Spinal cord (tissue), 9 donors: ENCODE measurements at regions not wholly inside any gene's neighbourhood (a gene's known extent, or its start where the extent isn't known, plus 50 kb on each side); places are given as distances from the start of the nearest gene placed in this dataset.

Experiments used
- DNase-seq, 6 donors: peaks; one replicate each; pipeline versions ENCODE4 v3.0.0 to v3.0.0-alpha.2; 2013 to 2015; ENCODE audit warnings: low spot score in 6 of 6, low read depth in 4 of 6
- H3K27ac ChIP-seq: one replicate; pipeline ENCODE4 v1.5.1; 2013; ENCODE audit warnings: low read depth, low read length, control low read depth
- H3K27me3 ChIP-seq: one replicate; pipeline ENCODE4 v1.6.1; 2013; ENCODE audit warnings: low read length; ENCODE audit not compliant: control insufficient read depth, insufficient read depth
- H3K36me3 ChIP-seq: one replicate; pipeline ENCODE4 v1.6.1; 2013; ENCODE audit warnings: low read length; ENCODE audit not compliant: control insufficient read depth, insufficient read depth
- H3K4me1 ChIP-seq: one replicate; pipeline ENCODE4 v1.6.1; 2013; ENCODE audit warnings: low read length; ENCODE audit not compliant: control insufficient read depth, insufficient read depth
- H3K4me3 ChIP-seq: one replicate; pipeline ENCODE4 v1.5.1; 2013; ENCODE audit warnings: low read depth, low read length, control low read depth
- H3K9me3 ChIP-seq: one replicate; pipeline ENCODE4 v1.6.1; 2013; ENCODE audit warnings: low read length; ENCODE audit not compliant: control insufficient read depth, insufficient read depth
- WGBS: methylation state at CpG from one replicate; pipeline ENCODE4 v1.1.5; 2013; ENCODE audit warnings: missing lambda C conversion rate; ENCODE audit not compliant: insufficient coverage; 5-methylcytosine and 5-hydroxymethylcytosine counted together
- donor health status: healthy.

- Histone ChIP-seq H3K4me1 (no peaks in the 10 kb centered on the region), H3K4me3 (no peak overlapping the region), H3K27me3 (no peaks in the 10 kb centered on the region), H3K27ac (no peak overlapping the region), H3K36me3 (no peaks in the 10 kb centered on the region), H3K9me3 (no peaks in the 10 kb centered on the region)
- DNase-seq: no peak
These were observed 373.8 kb downstream of the EPHA4 start for GRCh38 chr2:221198309-221198708.

- 38% methylated on average over 1 of the region's 3 CpGs for WGBS
- Histone ChIP-seq H3K27ac (no peak overlapping the region), H3K27me3 (no peaks in the 10 kb centered on the region), H3K36me3 (no peaks in the 10 kb centered on the region), H3K4me1 (no peaks in the 10 kb centered on the region), H3K9me3 (no peaks in the 10 kb centered on the region), H3K4me3 (no peak overlapping the region)
- peak in 1 of 6 donors; percentile 6 for DNase-seq
These were observed 371.8 kb downstream of the EPHA4 start for GRCh38 chr2:221200184-221200839.

- no peak overlapping the region for H3K4me3 ChIP-seq
- WGBS: 96% methylated on average over 5 of the region's 6 CpGs
- H3K36me3 ChIP-seq: no peaks in the 10 kb centered on the region
- no peak overlapping the region for H3K27ac ChIP-seq
- H3K27me3 ChIP-seq: no peaks in the 10 kb centered on the region
- no peaks in the 10 kb centered on the region for H3K4me1 ChIP-seq
- DNase-seq: no peak
- H3K9me3 ChIP-seq: no peaks in the 10 kb centered on the region
These were observed 369.7 kb downstream of the EPHA4 start for GRCh38 chr2:221202431-221202830.

GRCh38 chr2:221203125-221203524 lies 369.0 kb downstream of the EPHA4 start:
- no CpG with 5 or more reads among the region's 2 CpGs for WGBS

GRCh38 chr2:221203856-221204255 lies 368.2 kb downstream of the EPHA4 start:
- no CpG with 5 or more reads among the region's 2 CpGs for WGBS
- no peaks in the 10 kb centered on the region for H3K27me3 ChIP-seq

More at GRCh38 chr2:221203125-221203524, 369.0 kb downstream of the EPHA4 start:
- no peak overlapping the region for H3K27ac ChIP-seq
- H3K4me3 ChIP-seq: no peak overlapping the region
- H3K4me1 ChIP-seq: no peaks in the 10 kb centered on the region
- H3K9me3 ChIP-seq: no peaks in the 10 kb centered on the region
- H3K27me3 ChIP-seq: no peaks in the 10 kb centered on the region
- no peak for DNase-seq
- H3K36me3 ChIP-seq: no peaks in the 10 kb centered on the region

GRCh38 chr2:221204699-221205098 lies 367.4 kb downstream of the EPHA4 start:
- DNase-seq: peak in 1 of 6 donors; percentile 33
- Histone ChIP-seq H3K27me3 (no peaks in the 10 kb centered on the region), H3K27ac (no peak overlapping the region), H3K4me3 (no peak overlapping the region), H3K36me3 (no peaks in the 10 kb centered on the region), H3K4me1 (no peaks in the 10 kb centered on the region), H3K9me3 (no peaks in the 10 kb centered on the region)
- no CpG with 5 or more reads among the region's 2 CpGs for WGBS

More at GRCh38 chr2:221203856-221204255, 368.2 kb downstream of the EPHA4 start:
- Histone ChIP-seq H3K36me3 (no peaks in the 10 kb centered on the region), H3K27ac (no peak overlapping the region), H3K4me1 (no peaks in the 10 kb centered on the region), H3K4me3 (no peak overlapping the region), H3K9me3 (no peaks in the 10 kb centered on the region)
- peak in 2 of 6 donors; percentile 7 to 76 for DNase-seq

- WGBS: 63% methylated on average over 5 of the region's 5 CpGs
- Histone ChIP-seq H3K27me3 (no peaks in the 10 kb centered on the region), H3K27ac (no peak overlapping the region), H3K36me3 (no peaks in the 10 kb centered on the region), H3K4me1 (no peaks in the 10 kb centered on the region), H3K4me3 (no peak overlapping the region), H3K9me3 (no peaks in the 10 kb centered on the region)
- peak in 1 of 6 donors; percentile 88 for DNase-seq
These were observed 366.9 kb downstream of the EPHA4 start for GRCh38 chr2:221205103-221205673.

- H3K9me3 ChIP-seq: no peaks in the 10 kb centered on the region
- no peaks in the 10 kb centered on the region for H3K4me1 ChIP-seq
- no peaks in the 10 kb centered on the region for H3K27me3 ChIP-seq
- no peak for DNase-seq
- no peak overlapping the region for H3K27ac ChIP-seq
- H3K4me3 ChIP-seq: no peak overlapping the region
- H3K36me3 ChIP-seq: no peaks in the 10 kb centered on the region
- 83% methylated on average over 1 of the region's 2 CpGs for WGBS
These were observed 361.4 kb downstream of the EPHA4 start for GRCh38 chr2:221210686-221211085.

GRCh38 chr2:221211653-221212052 lies 360.5 kb downstream of the EPHA4 start:
- no peaks in the 10 kb centered on the region for H3K36me3 ChIP-seq
- no peak for DNase-seq
- H3K27ac ChIP-seq: no peak overlapping the region
- no peaks in the 10 kb centered on the region for H3K4me1 ChIP-seq
- H3K4me3 ChIP-seq: no peak overlapping the region
- H3K9me3 ChIP-seq: no peaks in the 10 kb centered on the region
- WGBS: 83% methylated on average over 1 of the region's 3 CpGs
- H3K27me3 ChIP-seq: no peaks in the 10 kb centered on the region

GRCh38 chr2:221212105-221212504 lies 360.0 kb downstream of the EPHA4 start:
- Histone ChIP-seq H3K27me3 (no peaks in the 10 kb centered on the region), H3K9me3 (no peaks in the 10 kb centered on the region), H3K36me3 (no peaks in the 10 kb centered on the region), H3K4me1 (no peaks in the 10 kb centered on the region), H3K27ac (no peak overlapping the region), H3K4me3 (no peak overlapping the region)
- DNase-seq: no peak
- no CpG with 5 or more reads among the region's 2 CpGs for WGBS
